ENCODE measurements at regions not wholly inside any gene's neighbourhood (a gene's known extent, or its start where the extent isn't known, plus 50 kb on each side); places are given as distances from the start of the nearest gene placed in this dataset.

DNA sequence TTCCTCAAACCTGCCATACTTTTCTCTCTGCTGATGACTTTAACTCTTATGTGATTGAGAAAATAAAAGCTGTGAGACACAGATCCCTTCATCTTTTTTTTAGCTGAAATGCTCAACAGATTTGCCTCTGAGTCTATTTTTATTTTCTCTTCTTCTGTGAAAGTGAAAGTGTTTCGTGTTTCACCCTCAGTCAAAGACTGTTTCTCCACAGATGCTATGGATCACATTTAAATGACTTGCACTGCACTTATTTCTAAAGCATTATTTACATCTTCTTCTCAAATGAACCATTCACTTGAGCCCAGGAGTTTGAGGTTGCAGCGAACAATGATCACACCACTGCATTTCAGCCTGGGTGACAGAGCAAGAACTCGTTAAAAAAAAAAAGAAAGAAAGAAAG lies 890.1 kb upstream of the PCDH20 start:
- TF ChIP-seq, protein P1, sequence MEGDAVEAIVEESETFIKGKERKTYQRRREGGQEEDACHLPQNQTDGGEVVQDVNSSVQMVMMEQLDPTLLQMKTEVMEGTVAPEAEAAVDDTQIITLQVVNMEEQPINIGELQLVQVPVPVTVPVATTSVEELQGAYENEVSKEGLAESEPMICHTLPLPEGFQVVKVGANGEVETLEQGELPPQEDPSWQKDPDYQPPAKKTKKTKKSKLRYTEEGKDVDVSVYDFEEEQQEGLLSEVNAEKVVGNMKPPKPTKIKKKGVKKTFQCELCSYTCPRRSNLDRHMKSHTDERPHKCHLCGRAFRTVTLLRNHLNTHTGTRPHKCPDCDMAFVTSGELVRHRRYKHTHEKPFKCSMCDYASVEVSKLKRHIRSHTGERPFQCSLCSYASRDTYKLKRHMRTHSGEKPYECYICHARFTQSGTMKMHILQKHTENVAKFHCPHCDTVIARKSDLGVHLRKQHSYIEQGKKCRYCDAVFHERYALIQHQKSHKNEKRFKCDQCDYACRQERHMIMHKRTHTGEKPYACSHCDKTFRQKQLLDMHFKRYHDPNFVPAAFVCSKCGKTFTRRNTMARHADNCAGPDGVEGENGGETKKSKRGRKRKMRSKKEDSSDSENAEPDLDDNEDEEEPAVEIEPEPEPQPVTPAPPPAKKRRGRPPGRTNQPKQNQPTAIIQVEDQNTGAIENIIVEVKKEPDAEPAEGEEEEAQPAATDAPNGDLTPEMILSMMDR (IDR thresholded peaks at IDR 0.05), result no peak
- TF ChIP-seq POLR2AphosphoS5 (IDR thresholded peaks at IDR 0.05), result no peak
- TF ChIP-seq POLR2A (IDR thresholded peaks at IDR 0.05), result no peak

Data from suprapubic skin (tissue), 4 donors.